ENCODE measurements at regions not wholly inside any gene's neighbourhood (a gene's known extent, or its start where the extent isn't known, plus 50 kb on each side); places are given as distances from the start of the nearest gene placed in this dataset.
"Not testable (repeated sequence)": the region's sequence is repeated elsewhere in the genome, so short reads cannot be mapped to it uniquely, and the experiment has no call there.

GRCh38 chr17:30602396-30602795 is 125.2 kb downstream of the GOSR1 start:
- not testable (repeated sequence) for TF ChIP-seq CTCF, POLR2A (IDR thresholded peaks at IDR 0.05)
